ENCODE measurements at regions not wholly inside any gene's neighbourhood (a gene's known extent, or its start where the extent isn't known, plus 50 kb on each side); places are given as distances from the start of the nearest gene placed in this dataset.
A peak's percentile ranks its signal among the peaks of the same experiment; 100 is the strongest.
"Not testable (repeated sequence)": the region's sequence is repeated elsewhere in the genome, so short reads cannot be mapped to it uniquely, and the experiment has no call there.

- no peak for DNase-seq
Observed at GRCh38 chr7:157467496-157468212, 130.8 kb downstream of the DNAJB6 start.

GRCh38 chr7:157468221-157469111 lies 131.7 kb downstream of the DNAJB6 start:
- no peak for DNase-seq

GRCh38 chr7:157469181-157470016 lies 132.6 kb downstream of the DNAJB6 start:
- no peak for DNase-seq

GRCh38 chr7:157470017-157470322 lies 133.2 kb downstream of the DNAJB6 start:
- no peak for DNase-seq

- DNase-seq: no peak
Observed at GRCh38 chr7:157470701-157471131, 133.9 kb downstream of the DNAJB6 start.

- peak in 2 of 5 experiments; percentile 35 to 97 for DNase-seq
Observed at GRCh38 chr7:157471259-157472125, 134.7 kb downstream of the DNAJB6 start.

- DNase-seq: no peak
Observed at GRCh38 chr7:157472311-157473050, 135.7 kb downstream of the DNAJB6 start.

GRCh38 chr7:157473051-157473569 lies 136.3 kb downstream of the DNAJB6 start:
- peak in 1 of 5 experiments; percentile 50 for DNase-seq

- DNase-seq: no peak
Observed at GRCh38 chr7:157474685-157475084, 137.9 kb downstream of the DNAJB6 start.

GRCh38 chr7:157475095-157475494 lies 138.3 kb downstream of the DNAJB6 start:
- no peak for DNase-seq

GRCh38 chr7:157475601-157476000 lies 138.8 kb downstream of the DNAJB6 start:
- no peak for DNase-seq

- no peak for DNase-seq
Observed at GRCh38 chr7:157476201-157476600, 139.4 kb downstream of the DNAJB6 start.

GRCh38 chr7:157476654-157477549 lies 140.1 kb downstream of the DNAJB6 start:
- no peak for DNase-seq

GRCh38 chr7:157477550-157478212 lies 140.9 kb downstream of the DNAJB6 start:
- peak in 1 of 5 experiments; percentile 90 for DNase-seq

GRCh38 chr7:157478611-157479010 lies 141.8 kb downstream of the DNAJB6 start:
- not testable (repeated sequence) for DNase-seq

- DNase-seq: no peak
Observed at GRCh38 chr7:157479326-157479725, 142.5 kb downstream of the DNAJB6 start.

GRCh38 chr7:157480371-157481050 lies 143.7 kb downstream of the DNAJB6 start:
- no peak for DNase-seq

GRCh38 chr7:157481389-157481788 lies 144.6 kb downstream of the DNAJB6 start:
- DNase-seq: no peak

GRCh38 chr7:157482025-157482424 lies 145.2 kb downstream of the DNAJB6 start:
- DNase-seq: peak in 1 of 5 experiments; percentile 32

Measured in T-helper 2 cell (primary cell).